Epidermal melanocyte (primary cell): ENCODE measurements at regions not wholly inside any gene's neighbourhood (a gene's known extent, or its start where the extent isn't known, plus 50 kb on each side); places are given as distances from the start of the nearest gene placed in this dataset.
A peak's percentile ranks its signal among the peaks of the same experiment; 100 is the strongest.

ENCODE experiments used
- DNase-seq: peaks from one replicate; pipeline ENCODE4 v3.0.0; 2011; ENCODE audit warnings: low spot score; ENCODE audit not compliant: insufficient read length

GRCh38 chr5:77948476-77948875 lies 172.3 kb upstream of the TBCA start:
- no peak for DNase-seq

- DNase-seq = no peak
Observed at GRCh38 chr5:77947041-77947428, 170.9 kb upstream of the TBCA start.

- no peak for DNase-seq
Observed at GRCh38 chr5:77946381-77947040, 170.4 kb upstream of the TBCA start.

GRCh38 chr5:77945874-77946273 lies 169.7 kb upstream of the TBCA start:
- DNase-seq = no peak

GRCh38 chr5:77944757-77945340 lies 168.7 kb upstream of the TBCA start:
- DNase-seq = no peak

GRCh38 chr5:77943851-77944250 lies 167.7 kb upstream of the TBCA start:
- DNase-seq = no peak

- DNase-seq = no peak
Observed at GRCh38 chr5:77942578-77943239, 166.6 kb upstream of the TBCA start.

GRCh38 chr5:77937015-77937908 lies 161.1 kb upstream of the TBCA start:
- DNase-seq = peak; percentile 63

GRCh38 chr5:77936365-77936693 lies 160.2 kb upstream of the TBCA start:
- no peak for DNase-seq

GRCh38 chr5:77935506-77936364 lies 159.6 kb upstream of the TBCA start:
- DNase-seq = no peak

GRCh38 chr5:77928776-77929300 lies 152.7 kb upstream of the TBCA start:
- no peak for DNase-seq

- no peak for DNase-seq
Observed at GRCh38 chr5:77926337-77926736, 150.2 kb upstream of the TBCA start.

- no peak for DNase-seq
Observed at GRCh38 chr5:77925503-77925902, 149.4 kb upstream of the TBCA start.

GRCh38 chr5:77924081-77924480 lies 147.9 kb upstream of the TBCA start:
- DNase-seq = no peak

- no peak for DNase-seq
Observed at GRCh38 chr5:77923666-77924065, 147.5 kb upstream of the TBCA start.

- DNase-seq = no peak
Observed at GRCh38 chr5:77921094-77921768, 145.1 kb upstream of the TBCA start.

GRCh38 chr5:77920359-77921058 lies 144.4 kb upstream of the TBCA start:
- no peak for DNase-seq

GRCh38 chr5:77915346-77915745 lies 139.2 kb upstream of the TBCA start:
- no peak for DNase-seq

GRCh38 chr5:77912721-77913120 lies 136.6 kb upstream of the TBCA start:
- no peak for DNase-seq
